Neural cell (in vitro differentiated cells): ENCODE measurements at regions not wholly inside any gene's neighbourhood (a gene's known extent, or its start where the extent isn't known, plus 50 kb on each side); places are given as distances from the start of the nearest gene placed in this dataset.

Source experiments
- H2AFZ ChIP-seq: fragments of 200-600, 300-800 bp; sonication (generic), shearing (Covaris generic); 2 replicates; pipeline ENCODE4 v1.6.0; 2014; ENCODE audit warnings: low read depth, mild to moderate bottlenecking, antibody characterized with exemption, low read length, moderate library complexity
- H3F3A ChIP-seq: fragments of 200-600 bp; shearing (Covaris generic); 2 replicates; pipeline ENCODE4 v1.6.1; 2016; ENCODE audit warnings: mild to moderate bottlenecking, moderate library complexity, mixed read lengths, antibody characterized with exemption, low read length; ENCODE audit not compliant: insufficient read depth, poor library complexity, severe bottlenecking
- H3K27ac ChIP-seq: fragments of 200-600, 300-800 bp; sonication (generic), shearing (Covaris generic); 2 replicates; pipeline ENCODE4 v1.5.1; 2014; ENCODE audit warnings: mild to moderate bottlenecking, low read length, moderate library complexity
- H3K27me3 ChIP-seq: fragments of 300-800, 200-600 bp; sonication (generic), shearing (Covaris generic); 2 replicates; pipeline ENCODE4 v1.6.0; 2014; ENCODE audit warnings: mild to moderate bottlenecking, low read depth, low read length, moderate library complexity; ENCODE audit not compliant: insufficient read depth
- H3K36me3 ChIP-seq: fragments of 300-800, 200-600 bp; sonication (generic), shearing (Covaris generic); 2 replicates; pipeline ENCODE4 v1.5.1; 2014; ENCODE audit warnings: mild to moderate bottlenecking, antibody characterized with exemption, low read length, moderate library complexity; ENCODE audit not compliant: insufficient read depth
- H3K4me2 ChIP-seq: fragments of 300-800, 200-600 bp; sonication (generic), shearing (Covaris generic); 2 replicates; pipeline ENCODE4 v1.6.0; 2014; ENCODE audit warnings: mild to moderate bottlenecking, low read length
- H3K4me3 ChIP-seq: fragments of 300-800, 200-600 bp; sonication (generic), shearing (Covaris generic); 2 replicates; pipeline ENCODE4 v1.5.1; 2014; ENCODE audit warnings: mild to moderate bottlenecking, low read length, moderate library complexity
- H3K79me2 ChIP-seq: fragments of 200-600 bp; shearing (Covaris generic); replicated peaks from 2 replicates; pipeline ENCODE4 v1.6.0; 2014; ENCODE audit warnings: mild to moderate bottlenecking, low read length, moderate library complexity; ENCODE audit not compliant: insufficient read depth
- H3K9ac ChIP-seq: fragments of 300-800, 200-600 bp; sonication (generic), shearing (Covaris generic); 2 replicates; pipeline ENCODE4 v1.6.1; 2016; ENCODE audit warnings: mild to moderate bottlenecking, low read length, mixed read lengths
- H3K9me2 ChIP-seq: fragments of 200-600 bp; shearing (Covaris generic); 2 replicates; pipeline ENCODE4 v1.6.1; 2016; ENCODE audit warnings: mild to moderate bottlenecking, low read length, mixed read lengths; ENCODE audit not compliant: insufficient read depth
- H3K9me3 ChIP-seq: fragments of 200-600, 300-800 bp; sonication (generic), shearing (Covaris generic); 2 replicates; pipeline ENCODE4 v1.6.1; 2016; ENCODE audit warnings: mild to moderate bottlenecking, mixed run types, low read length, moderate library complexity, mixed read lengths
- H4K20me1 ChIP-seq: fragments of 200-600 bp; shearing (Covaris generic); 2 replicates; pipeline ENCODE4 v1.6.1; 2016; ENCODE audit warnings: mild to moderate bottlenecking, mixed run types; ENCODE audit not compliant: insufficient read depth
- EP300 ChIP-seq: fragments of 450-650 bp; conservative IDR thresholded peaks from 2 replicates; pipeline ENCODE4 v1.6.1; 2014; ENCODE audit warnings: antibody characterized with exemption, mild to moderate bottlenecking, moderate library complexity; ENCODE audit not compliant: poor library complexity, severe bottlenecking
- EZH2 ChIP-seq: fragments of 200-600, 300-800 bp; shearing (Covaris generic), sonication (generic); IDR thresholded peaks from 2 replicates; pipeline ENCODE4 v1.6.1; 2014; ENCODE audit warnings: antibody characterized with exemption, low read length, borderline replicate concordance, mild to moderate bottlenecking; ENCODE audit not compliant: insufficient read depth, poor library complexity, severe bottlenecking
- MXI1 ChIP-seq: fragments of 450-650 bp; conservative IDR thresholded peaks from 2 replicates; pipeline ENCODE4 v1.6.1; 2014; ENCODE audit warnings: antibody characterized with exemption, mild to moderate bottlenecking; ENCODE audit not compliant: poor library complexity, severe bottlenecking
- POLR2AphosphoS5 ChIP-seq: IDR thresholded peaks from 2 replicates; pipeline ENCODE4 v1.6.1; 2012
- RAD21 ChIP-seq: fragments of 450-650 bp; conservative IDR thresholded peaks from 2 replicates; pipeline ENCODE4 v1.6.1; 2014; ENCODE audit warnings: antibody characterized with exemption, mild to moderate bottlenecking, moderate library complexity
- REST ChIP-seq: IDR thresholded peaks from 2 replicates; pipeline ENCODE4 v1.6.1; 2012; ENCODE audit warnings: borderline replicate concordance
- SMC3 ChIP-seq: fragments of 450-650 bp; conservative IDR thresholded peaks from 2 replicates; pipeline ENCODE4 v1.6.1; 2014; ENCODE audit warnings: antibody characterized with exemption, mild to moderate bottlenecking, moderate library complexity; ENCODE audit not compliant: poor library complexity
- TAF1 ChIP-seq: IDR thresholded peaks from 2 replicates; pipeline ENCODE4 v1.6.1; 2012; ENCODE audit warnings: low read depth
- TF ChIP-seq, protein P1 (sequence below): fragments of 450-650 bp; IDR thresholded peaks from 2 replicates; pipeline ENCODE4 v1.5.1; 2014; ENCODE audit warnings: antibody characterized with exemption, mild to moderate bottlenecking, moderate library complexity; ENCODE audit not compliant: poor library complexity, severe bottlenecking

GRCh38 chr12:83320350-83320749 lies 633.6 kb downstream of the TMTC2 start:
- H2AFZ ChIP-seq, result no peak overlapping the region
- no peaks in the 10 kb centered on the region for H3K79me2 ChIP-seq
- TF ChIP-seq EZH2, result no peak
- no peak for TF ChIP-seq POLR2AphosphoS5
- no peak for TF ChIP-seq TAF1
- no peak for TF ChIP-seq SMC3
- TF ChIP-seq REST, result no peak
- no peak overlapping the region for H3K4me2 ChIP-seq
- H3F3A ChIP-seq, result no peaks in the 10 kb centered on the region
- no peak overlapping the region for H3K9ac ChIP-seq
- no peak overlapping the region for H3K4me3 ChIP-seq
- no peaks in the 10 kb centered on the region for H3K9me2 ChIP-seq
- no peaks in the 10 kb centered on the region for H3K36me3 ChIP-seq
- no peak overlapping the region for H3K27ac ChIP-seq
- no peaks in the 10 kb centered on the region for H3K27me3 ChIP-seq
- H4K20me1 ChIP-seq, result no peaks in the 10 kb centered on the region
- no peaks in the 10 kb centered on the region for H3K9me3 ChIP-seq

- no peak for TF ChIP-seq SMC3
- no peak for TF ChIP-seq EP300
- TF ChIP-seq TAF1, result no peak
- Histone ChIP-seq H2AFZ (no peak overlapping the region), H3K79me2 (no peaks in the 10 kb centered on the region), H4K20me1 (no peaks in the 10 kb centered on the region), H3K27me3 (no peaks in the 10 kb centered on the region), H3K4me3 (no peak overlapping the region), H3K9ac (peak overlapping the region; percentile 2), H3K4me2 (peak overlapping the region; percentile 0), H3F3A (no peaks in the 10 kb centered on the region), H3K27ac (peak overlapping the region; percentile 82), H3K36me3 (no peaks in the 10 kb centered on the region), H3K9me3 (no peaks in the 10 kb centered on the region), H3K9me2 (no peaks in the 10 kb centered on the region)
Measured at GRCh38 chr12:83318386-83319098, 631.8 kb downstream of the TMTC2 start.

GRCh38 chr12:83317595-83317994 lies 630.9 kb downstream of the TMTC2 start:
- Histone ChIP-seq H3F3A (no peaks in the 10 kb centered on the region), H3K9me2 (no peaks in the 10 kb centered on the region), H3K79me2 (no peaks in the 10 kb centered on the region), H3K27me3 (no peaks in the 10 kb centered on the region), H3K9me3 (no peaks in the 10 kb centered on the region), H3K36me3 (no peaks in the 10 kb centered on the region), H4K20me1 (no peaks in the 10 kb centered on the region), H3K27ac (peak overlapping the region; percentile 82), H2AFZ (no peak overlapping the region), H3K4me2 (peak overlapping the region; percentile 15), H3K9ac (peak overlapping the region; percentile 30), H3K4me3 (no peak overlapping the region)
- TF ChIP-seq SMC3, result peak; percentile 26
- TF ChIP-seq, protein P1, sequence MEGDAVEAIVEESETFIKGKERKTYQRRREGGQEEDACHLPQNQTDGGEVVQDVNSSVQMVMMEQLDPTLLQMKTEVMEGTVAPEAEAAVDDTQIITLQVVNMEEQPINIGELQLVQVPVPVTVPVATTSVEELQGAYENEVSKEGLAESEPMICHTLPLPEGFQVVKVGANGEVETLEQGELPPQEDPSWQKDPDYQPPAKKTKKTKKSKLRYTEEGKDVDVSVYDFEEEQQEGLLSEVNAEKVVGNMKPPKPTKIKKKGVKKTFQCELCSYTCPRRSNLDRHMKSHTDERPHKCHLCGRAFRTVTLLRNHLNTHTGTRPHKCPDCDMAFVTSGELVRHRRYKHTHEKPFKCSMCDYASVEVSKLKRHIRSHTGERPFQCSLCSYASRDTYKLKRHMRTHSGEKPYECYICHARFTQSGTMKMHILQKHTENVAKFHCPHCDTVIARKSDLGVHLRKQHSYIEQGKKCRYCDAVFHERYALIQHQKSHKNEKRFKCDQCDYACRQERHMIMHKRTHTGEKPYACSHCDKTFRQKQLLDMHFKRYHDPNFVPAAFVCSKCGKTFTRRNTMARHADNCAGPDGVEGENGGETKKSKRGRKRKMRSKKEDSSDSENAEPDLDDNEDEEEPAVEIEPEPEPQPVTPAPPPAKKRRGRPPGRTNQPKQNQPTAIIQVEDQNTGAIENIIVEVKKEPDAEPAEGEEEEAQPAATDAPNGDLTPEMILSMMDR, result no peak
- TF ChIP-seq REST, result peak; percentile 81
- TF ChIP-seq POLR2AphosphoS5, result peak; percentile 78
- no peak for TF ChIP-seq EZH2
- peak; percentile 97 for TF ChIP-seq EP300
- peak; percentile 46 for TF ChIP-seq RAD21
- TF ChIP-seq MXI1, result no peak
- TF ChIP-seq TAF1, result no peak
